AG20443 (cell line): ENCODE measurements at regions not wholly inside any gene's neighbourhood (a gene's known extent, or its start where the extent isn't known, plus 50 kb on each side); places are given as distances from the start of the nearest gene placed in this dataset.
"Not testable (repeated sequence)": the region's sequence is repeated elsewhere in the genome, so short reads cannot be mapped to it uniquely, and the experiment has no call there.

ENCODE experiments used
- DNase-seq: peaks from one replicate; pipeline ENCODE4 v3.0.0; 2012; ENCODE audit warnings: low spot score, mixed read lengths

DNA sequence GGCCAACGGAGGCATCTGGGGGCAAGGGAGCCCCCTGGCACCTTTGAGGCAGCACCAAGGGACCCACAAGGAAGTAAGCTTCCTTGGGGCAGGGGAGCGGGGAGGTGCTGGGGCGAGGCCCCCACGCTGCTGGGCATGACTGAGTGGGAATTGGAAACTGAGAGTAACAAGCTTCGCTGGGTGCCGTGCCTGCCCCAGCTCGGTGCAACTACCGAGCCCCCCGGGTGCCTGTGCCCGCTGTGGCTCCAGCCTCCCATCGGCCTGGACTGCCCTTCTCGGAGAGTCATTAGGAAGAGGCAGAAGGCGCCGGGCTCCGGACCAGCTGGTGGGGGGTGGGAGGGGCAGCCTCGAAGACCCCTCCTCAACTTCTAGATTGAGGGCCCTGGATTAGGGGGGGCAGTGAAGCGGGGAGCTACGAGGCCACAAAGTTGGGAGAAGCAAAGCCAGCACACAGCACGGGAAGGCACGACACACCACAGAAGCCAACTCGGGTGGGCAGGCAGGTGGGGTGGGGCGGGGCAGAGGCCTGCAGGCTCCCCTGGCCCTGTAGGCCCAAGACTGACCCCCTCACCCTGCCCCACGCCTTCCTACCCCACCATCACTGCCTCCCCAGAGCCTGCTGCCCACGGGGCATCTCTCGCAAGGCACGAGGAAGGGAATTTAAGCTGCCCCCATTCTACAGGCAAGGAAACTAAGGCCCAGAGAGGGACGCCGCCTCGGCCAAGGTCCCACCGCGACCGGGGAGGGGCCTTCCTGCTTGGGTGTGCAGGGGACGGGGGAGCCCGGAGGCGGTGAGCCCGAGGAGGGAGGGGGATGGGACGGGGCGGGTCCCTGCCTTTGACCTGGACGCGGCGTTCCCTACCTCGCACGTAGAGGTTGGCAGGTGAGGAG lies 83.2 kb downstream of the PTPRS start:
- DNase-seq, result no peak

DNA sequence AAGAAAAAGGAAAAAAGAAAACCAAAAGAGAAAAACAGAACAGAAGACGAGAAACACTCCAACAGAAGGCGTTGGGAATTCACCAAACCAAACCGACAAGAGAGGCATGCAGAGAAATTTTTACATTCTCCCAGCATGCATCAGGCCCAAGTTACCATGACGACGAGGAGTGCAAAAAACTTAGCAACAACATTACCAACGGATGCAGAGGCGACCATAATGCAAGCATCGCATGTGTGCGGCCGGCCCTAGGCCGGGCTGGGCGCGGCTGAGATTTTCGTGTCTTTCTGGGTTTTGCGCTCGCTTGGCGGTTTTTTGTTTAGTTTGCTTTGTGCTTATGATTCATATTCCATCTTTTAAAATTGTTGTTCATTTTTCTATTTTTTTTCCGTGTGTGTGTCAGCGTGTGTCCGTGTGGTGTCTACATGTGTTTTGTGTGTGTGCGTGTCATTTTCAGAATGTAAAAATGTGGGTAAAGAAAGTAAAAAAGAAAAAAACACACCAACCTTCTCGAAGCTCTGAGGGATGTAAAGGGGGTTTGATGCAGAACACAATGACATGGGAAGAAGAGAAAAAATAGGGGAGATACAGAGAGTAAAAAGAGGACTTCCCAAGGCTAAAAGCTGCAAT lies 84.9 kb downstream of the PTPRS start:
- DNase-seq, result no peak

DNA sequence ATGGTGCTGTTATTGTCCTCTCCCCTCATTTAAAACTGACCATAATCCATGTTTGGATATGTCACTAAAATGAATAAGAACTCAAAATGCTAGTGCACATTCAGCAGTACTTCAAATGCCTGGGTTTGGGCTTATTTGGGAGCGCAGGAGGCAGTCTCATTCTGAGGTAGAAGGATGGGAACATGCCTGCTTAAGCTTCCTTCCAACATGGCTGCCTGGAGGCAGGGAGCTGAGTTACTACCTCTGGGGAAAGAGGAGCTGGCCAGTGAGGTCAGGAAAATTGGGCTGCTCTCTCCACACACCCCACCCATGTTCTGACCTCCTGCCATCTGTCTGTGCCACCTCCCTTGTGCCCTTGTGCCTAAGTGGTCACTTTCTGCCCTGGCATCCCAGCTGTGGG lies 85.7 kb downstream of the PTPRS start:
- DNase-seq, result no peak

DNA sequence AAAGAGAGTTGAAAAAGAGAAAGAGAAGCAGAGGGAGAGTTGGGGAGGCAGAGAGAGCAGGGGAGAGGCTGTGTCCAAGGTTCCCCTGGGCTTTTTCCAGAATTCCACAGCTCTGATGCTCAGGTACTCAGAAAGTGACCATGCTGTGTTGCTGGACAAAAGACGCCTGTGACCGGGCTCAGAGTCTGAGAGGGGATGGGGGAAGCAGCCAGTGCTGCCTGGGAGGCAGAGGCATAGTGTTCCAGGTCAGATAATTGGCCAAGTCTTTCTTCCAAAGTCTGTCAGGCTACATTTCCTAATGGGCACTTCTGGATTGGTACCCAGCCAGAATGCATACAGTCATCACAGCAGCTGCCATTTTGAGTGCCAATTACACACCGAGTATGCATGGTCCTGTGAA lies 86.1 kb downstream of the PTPRS start:
- DNase-seq, result no peak

DNA sequence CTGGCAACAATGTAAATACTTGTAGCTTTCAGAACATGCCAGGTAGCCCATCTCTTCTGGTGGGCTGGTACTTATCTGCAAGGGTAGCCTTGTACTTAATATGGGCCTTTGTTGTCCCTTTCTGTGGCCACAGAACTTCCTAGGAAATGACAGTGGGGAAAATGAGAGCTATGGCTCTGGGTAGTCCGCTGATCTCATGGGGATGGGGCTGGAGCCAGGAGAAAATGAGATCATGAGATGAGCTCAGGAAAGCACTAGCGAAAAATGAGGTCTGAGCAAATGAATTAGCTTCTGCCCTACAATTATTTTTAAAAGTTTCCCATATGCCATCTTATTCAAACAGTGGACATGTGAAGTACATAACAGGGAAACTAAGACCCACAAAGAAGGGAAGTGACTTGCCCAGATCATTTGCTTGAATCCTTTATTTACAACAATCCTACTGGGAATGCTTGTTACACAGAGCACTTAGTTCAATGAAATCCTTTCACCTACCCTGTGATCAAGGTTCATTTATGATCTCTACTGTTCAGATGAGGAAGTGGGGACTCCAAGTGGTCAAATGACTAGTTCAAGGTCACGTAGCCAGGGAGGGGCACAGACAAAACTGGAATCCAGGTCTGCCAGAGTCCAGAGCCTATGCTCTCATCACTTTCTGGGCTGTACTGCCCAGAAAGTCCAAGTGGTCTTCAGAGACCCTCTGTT lies 87.1 kb downstream of the PTPRS start:
- peak; percentile 87 for DNase-seq

DNA sequence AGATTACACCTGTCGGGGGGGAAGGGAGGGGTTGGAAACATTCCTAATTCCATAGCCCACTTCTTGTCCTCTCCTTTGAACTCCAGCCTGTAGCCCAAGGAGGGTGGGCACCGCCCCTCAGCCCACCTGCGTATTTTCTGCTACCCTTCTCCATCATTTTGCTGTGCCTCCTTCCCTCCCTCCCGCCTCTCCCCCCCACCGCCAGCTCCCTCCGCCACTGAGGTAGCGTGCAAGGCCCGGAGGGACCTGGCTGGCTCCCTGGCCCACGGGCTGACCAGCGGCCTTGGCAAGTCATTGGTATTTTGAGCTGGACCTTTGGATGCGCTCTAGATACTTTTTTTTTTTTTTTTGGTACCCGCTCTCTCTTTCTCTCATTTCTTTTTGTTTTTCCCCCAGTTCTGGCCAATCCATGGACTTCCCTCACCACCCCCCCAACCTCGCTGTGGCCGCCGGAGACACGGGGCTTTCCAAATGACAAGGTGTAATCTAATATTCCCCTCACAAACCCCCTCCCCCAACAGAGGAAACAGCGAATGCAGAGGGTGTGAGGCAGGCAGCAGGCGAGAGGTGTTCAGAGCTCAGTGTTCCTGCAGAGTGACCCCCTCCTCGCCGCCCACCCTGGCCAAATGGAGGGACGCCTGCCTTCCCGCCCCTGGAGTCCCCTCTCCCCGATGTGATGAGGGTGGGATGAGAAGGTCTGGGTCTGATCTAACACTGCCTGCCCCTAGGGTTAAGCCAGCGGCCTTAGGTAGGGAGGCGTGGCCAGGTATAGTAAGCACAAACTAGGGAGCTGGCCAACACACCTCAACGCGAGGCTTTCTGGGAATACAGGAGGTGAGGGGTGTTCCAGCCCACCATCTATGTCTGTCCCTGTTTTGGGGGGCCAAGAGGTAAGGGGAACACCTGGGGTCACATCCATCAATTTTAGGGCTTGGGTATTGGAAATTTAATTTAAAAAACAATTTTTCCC lies 89.2 kb downstream of the PTPRS start:
- DNase-seq, result no peak

DNA sequence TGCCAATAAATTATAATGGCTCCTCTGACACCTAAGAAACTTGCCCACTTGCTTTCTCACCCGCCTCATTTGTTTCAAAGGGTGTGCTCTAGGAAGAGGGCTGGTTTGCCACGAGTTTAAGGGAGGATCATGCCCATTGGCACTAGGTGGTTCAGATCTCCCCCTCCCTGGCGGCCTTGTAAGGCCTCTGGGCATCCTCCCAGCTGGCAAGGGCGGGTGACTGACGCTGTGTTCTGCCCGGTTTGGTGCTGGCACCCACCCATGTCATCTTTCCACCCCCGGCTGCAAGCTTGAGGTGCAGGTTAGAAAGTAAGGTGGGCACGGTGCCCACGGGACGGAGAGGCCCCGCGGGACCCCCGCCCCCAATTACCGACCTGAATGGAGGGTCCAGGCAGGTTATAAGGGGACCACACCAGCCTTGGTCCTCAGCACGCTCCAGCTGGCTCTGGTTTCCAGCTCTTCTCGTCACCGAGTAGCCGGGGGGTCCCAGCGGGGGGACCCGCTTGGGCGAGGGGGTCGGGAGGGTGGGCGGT lies 90.4 kb downstream of the PTPRS start:
- DNase-seq, result no peak

DNA sequence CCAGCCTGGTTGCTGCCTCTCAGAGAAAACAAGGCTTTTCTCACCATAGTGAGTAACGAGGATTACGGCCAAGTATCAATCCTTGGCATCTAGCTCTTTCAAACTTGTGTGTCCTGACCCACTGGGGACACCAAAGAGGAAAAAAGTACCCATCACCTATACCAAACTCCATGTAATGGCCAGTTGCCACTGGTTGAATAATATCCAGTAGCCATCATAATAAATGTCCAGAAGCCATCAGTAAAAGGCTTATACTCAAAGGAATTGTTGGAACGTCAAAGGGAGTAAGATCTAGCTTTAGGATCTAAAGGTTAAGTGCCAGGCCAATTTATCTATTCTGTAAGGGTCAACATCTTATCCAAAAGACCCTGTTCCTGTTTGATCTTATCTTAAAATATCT lies 91.1 kb downstream of the PTPRS start:
- no peak for DNase-seq

DNA sequence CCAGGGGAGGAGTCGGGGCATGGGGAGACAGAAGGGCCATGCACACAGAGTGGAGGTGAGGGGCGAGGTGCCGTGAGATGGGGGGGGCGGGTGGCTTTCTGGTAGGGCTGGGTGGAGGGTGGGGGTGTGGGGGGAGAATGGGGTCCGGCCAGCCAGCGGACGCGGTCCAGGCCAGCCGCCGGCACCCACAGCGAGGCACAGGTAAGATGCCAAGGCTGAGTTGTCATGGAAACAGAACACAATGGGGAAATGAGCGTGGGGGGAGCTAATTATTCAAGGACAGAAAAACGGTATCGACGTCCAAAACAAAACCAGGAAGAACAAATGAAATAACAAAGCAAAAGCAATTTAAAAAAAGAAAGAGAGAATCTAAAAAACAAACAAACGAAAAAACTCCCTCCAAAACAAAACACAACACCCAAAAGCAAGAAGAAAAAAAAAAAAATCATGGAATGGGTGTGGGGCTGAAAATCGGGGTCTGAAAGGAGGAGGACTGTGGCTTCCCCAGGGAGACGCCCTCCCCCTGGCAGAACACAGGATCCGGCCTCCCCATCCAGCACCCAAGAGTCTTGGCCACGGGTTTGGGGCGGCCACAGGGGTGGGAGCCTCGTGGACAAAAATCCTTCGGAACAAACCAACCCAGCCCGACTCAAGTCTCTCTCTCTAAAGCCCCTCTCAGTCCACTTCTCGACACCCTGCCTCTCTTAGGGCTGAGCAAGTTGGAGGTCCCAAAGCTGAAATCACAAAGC lies 92.5 kb downstream of the PTPRS start:
- DNase-seq, result no peak

DNA sequence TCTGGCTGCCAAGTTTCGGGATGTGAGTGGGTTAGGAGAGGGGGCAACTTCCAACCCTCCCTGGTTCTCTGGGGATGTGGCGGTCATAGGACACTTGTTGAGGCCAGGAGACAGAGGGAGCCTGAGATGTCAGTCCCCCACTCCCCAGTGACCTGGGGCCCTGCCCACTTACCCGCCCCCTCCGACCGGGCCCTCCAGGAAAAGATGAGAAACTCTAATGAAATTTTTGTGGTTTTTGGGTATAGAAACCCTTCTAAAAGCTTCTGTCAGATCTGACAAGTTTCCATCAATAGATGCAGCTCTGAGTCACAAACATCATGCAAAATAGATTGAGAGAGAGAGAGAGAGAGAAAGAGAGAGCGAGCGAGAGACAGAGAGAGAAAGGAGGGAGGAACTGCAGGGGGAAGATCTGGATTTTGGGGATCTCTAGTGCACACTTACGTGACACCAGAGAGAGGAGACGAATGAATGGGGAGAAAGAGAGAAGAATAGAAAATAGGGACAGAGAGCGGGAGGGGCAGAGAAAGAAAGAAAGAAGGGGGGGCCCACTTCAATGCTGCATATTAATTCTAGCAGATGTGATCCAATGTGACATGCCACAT lies 94.0 kb downstream of the PTPRS start:
- no peak for DNase-seq

DNA sequence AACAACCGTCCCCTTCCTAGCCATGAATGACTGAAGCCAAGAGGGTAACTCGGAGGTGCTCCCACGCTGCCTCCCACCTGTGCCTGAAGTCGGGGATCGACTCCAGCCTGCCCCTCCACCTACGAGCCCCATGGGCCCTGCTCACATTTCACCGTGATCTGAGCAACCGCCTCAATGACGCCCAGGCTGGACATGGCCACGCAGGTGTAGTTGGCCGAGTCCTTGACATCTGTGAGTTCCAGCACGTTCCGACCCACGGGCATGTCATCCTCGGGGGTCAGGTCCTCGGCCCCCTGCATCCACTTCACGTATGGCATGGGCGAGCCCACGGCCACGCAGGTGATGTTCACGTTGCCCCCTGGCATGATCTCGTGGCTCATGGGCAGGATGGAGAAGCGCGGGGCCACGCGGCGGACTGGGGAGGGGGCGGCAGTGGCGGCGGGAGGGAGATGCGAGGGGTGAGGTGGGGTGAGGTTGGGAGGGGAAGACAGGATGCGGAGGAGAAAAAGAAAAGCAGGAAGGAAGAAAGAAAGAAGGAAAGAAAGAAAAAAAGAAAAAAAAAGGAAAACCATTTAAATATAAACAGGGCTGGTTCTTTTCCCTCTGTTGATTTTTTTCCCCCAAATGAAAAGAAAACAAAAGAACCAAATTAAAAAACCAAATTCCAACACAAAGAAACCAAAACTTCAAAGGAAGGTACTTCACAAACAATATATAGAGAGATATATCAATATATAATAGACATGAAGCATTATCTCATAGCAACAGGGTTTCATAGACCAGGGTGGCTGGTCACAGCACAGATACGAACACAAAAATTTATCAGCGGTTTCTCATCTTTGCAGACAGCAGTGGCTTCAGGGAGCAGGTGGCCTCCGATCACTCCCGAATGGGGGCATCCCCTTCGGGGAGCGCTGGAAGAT lies 94.7 kb downstream of the PTPRS start:
- DNase-seq, result no peak

DNA sequence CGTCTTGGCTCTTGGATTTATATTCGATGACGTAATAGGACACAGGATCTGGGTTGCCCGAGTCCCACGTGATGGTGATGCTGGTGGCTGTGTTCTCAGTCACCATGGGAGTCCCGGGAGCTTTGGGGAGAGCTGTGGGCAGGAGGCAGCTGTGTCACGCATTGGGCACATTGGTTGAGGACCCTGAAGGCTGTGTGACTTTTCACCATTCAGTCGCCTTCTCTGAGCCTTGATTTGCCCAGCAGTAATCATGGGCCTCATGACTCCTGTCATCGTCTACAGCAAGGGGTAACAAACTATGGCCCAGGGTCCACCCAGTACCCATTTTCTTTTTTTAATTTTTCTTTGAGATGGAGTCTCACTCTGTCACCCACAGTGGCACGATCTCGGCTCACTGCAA lies 96.3 kb downstream of the PTPRS start:
- no peak for DNase-seq

DNA sequence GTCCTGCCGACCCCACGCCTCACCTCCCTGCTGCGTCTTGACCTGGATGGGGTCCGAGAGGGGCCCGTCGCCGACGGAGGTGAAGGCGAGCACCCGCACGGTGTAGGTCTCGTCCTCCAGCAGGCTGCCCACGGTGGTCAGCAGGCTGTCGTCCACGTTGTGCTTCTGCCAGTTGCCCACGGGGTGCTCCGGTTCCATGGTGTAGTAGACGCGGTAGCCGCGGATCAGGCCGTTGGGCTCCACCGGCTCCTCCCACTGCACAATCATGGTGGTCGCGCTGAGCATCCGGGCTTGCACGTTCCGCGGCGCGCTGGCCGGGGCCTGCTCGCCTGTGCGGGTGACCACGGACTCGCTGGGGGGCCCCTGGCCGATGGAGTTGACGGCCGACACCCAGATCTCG lies 96.7 kb downstream of the PTPRS start:
- DNase-seq, result no peak

DNA sequence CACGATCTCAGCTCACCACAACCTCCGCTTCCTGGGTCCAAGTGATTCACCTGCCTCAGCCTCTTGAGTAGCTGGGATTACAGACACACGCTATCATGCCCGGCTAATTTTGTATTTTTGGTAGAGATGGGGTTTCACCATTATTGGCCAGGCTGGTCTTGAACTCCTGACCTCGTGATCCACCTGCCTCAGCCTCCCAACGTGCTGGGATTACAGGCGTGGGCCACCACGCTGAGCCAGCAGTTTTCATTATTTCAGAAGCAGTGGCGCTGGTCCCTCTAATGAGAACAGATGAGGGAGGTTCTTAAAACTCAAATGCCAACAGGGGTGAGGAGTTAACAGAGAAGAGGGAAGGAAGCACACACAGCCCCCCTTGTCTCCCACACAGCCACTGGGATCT lies 98.7 kb downstream of the PTPRS start:
- DNase-seq, result not testable (repeated sequence)

DNA sequence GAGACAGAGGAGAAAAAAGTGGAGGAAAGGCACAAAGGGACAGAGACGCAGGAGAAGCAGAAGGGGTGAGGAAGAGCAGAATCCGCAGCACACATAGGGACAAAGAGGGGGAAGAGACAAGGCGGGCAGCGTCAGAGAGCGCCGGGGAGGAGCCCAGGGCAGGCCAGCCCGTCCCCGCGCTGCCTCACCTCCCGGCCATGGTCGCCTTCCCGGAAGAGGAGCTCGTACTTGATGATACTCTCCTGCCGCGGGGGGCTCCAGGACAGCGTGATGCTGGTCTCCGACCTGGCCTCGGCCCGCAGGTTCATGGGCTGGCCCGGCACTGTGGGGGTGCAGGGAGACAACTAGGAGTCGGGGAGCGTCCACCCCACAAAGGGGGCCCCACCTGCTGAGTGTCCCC lies 100.6 kb downstream of the PTPRS start:
- no peak for DNase-seq

DNA sequence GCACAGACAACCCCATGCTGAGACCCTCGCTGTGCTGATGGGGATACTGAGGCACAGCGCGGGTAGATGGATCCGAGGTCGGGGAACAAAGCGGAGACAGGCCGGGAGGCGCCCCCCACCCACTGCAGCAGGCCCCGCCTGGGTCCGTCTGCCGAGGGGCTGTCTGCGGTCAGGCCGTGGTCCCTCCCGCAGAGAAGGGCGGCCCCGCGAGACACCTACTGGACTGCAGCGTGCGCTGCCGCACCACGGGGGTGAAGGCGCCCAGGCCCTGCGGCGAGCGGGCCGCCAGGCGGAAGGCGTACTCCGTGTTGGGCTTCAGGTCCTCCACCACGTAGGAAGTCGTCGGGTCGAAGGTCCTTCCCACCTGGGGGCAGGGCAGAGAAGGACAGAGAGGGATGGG lies 101.9 kb downstream of the PTPRS start:
- DNase-seq, result no peak

DNA sequence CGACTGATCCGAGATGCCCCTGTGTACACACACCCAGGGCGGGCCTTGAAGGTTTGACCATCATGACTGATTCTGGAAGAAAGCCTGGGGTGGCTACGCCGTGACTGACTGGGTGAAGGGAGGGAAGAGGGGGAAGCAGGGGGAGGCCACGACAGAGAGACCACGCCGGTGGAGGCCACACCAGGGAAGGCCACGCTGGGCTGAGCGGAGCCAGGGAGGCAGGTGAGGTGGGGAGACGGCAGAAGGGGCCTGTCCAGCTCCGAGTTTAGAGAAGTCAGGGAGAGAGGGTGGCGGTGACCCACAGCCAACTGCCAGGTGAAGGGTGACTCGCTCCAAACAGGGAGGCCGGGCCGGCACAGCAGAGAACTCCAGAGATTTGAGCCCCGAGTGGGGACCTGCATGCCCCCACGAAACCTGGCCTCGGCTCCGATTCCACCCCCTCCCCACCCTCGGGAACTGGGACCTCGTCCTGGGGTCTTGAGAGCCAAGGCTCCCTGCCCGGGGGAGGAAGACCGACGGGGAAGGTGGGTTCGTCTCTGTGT lies 102.6 kb downstream of the PTPRS start:
- no peak for DNase-seq

DNA sequence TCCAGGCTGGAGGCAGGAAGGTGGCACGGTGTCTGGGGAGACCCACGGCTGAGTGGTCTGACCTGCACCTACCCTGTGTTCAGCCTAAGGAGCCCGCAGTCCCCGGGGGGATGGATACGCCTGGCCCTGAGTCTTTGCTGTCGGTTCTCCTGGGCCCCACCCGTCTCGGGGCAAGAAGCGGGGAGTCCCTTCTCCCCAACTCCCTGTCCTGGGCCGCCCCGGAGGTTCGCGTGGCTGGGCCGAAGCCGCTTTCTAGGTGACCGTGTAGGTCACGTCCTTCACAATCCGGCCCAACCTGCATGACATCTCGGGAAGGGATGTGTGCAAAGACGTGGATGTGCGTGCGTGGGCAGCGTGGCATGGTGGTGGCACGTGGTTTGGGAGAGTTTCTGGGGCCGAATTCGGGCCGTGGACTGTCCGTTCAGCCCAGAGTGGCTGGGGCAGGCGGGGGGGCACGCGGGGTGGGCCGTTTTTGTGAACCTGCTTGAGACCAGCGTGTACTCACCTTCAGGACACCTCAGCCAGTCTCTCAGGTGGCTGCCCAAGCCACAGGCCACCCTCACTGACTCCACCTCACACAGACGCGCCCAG lies 103.3 kb downstream of the PTPRS start:
- no peak for DNase-seq
